Muscle of leg (tissue), 3 donors: ENCODE measurements at regions not wholly inside any gene's neighbourhood (a gene's known extent, or its start where the extent isn't known, plus 50 kb on each side); places are given as distances from the start of the nearest gene placed in this dataset.

Experiments
- DNase-seq: peaks from one replicate; pipeline ENCODE4 v3.0.0; 2013
- H3K27ac ChIP-seq: one replicate; pipeline ENCODE4 v1.5.1; 2013; ENCODE audit warnings: mild to moderate bottlenecking, low read length, control low read depth
- H3K27me3 ChIP-seq: one replicate; pipeline ENCODE4 v1.6.1; 2013; ENCODE audit warnings: low read length; ENCODE audit not compliant: control insufficient read depth, insufficient read depth
- H3K36me3 ChIP-seq: one replicate; pipeline ENCODE4 v1.6.1; 2013; ENCODE audit warnings: low read length; ENCODE audit not compliant: control insufficient read depth, insufficient read depth
- H3K4me1 ChIP-seq: one replicate; pipeline ENCODE4 v1.6.1; 2013; ENCODE audit warnings: low read length; ENCODE audit not compliant: control insufficient read depth, insufficient read depth
- H3K4me3 ChIP-seq: one replicate; pipeline ENCODE4 v1.5.1; 2013; ENCODE audit warnings: low read length, control low read depth
- H3K9me3 ChIP-seq: replicated peaks from 2 replicates; pipeline ENCODE4 v1.6.1; 2013; ENCODE audit warnings: low read depth, low read length; ENCODE audit not compliant: control insufficient read depth
- WGBS: methylation state at CpG from one replicate; pipeline ENCODE4 v1.1.5; 2013; ENCODE audit warnings: missing lambda C conversion rate; ENCODE audit not compliant: insufficient coverage; 5-methylcytosine and 5-hydroxymethylcytosine counted together

GRCh38 chr20:24136659-24137246 is 148.2 kb upstream of the GGTLC1 start:
- no peaks in the 10 kb centered on the region for H3K4me1 ChIP-seq
- DNase-seq: no peak
- H3K9me3 ChIP-seq: peaks cover 2% of the 10 kb centered on the region
- H3K36me3 ChIP-seq: no peaks in the 10 kb centered on the region
- H3K4me3 ChIP-seq: no peak overlapping the region
- H3K27me3 ChIP-seq: no peaks in the 10 kb centered on the region
- H3K27ac ChIP-seq: no peak overlapping the region
- no CpG with 5 or more reads among the region's 2 CpGs for WGBS

DNA sequence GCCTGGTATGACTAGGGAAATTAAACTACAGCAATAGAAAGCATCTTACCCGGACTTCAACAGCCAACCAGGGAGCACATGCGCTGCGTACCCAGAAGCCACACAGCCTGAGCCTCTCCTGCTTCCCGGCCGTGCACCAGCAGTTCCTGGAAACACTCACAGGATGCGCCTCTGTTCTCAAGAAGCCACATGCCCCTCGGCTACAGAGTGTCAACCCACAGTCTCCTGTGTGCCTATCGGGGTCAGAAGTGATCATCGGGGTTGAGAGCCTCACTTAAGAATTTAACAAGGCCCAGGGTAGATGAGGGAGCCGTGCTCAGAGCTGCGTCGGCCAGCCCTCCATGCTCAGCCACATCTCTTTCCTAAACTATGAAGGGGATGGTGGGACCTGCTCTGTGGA is 147.2 kb upstream of the GGTLC1 start:
- Histone ChIP-seq H3K4me1 (no peaks in the 10 kb centered on the region), H3K27ac (no peak overlapping the region), H3K9me3 (no peaks in the 10 kb centered on the region), H3K4me3 (no peak overlapping the region), H3K27me3 (no peaks in the 10 kb centered on the region), H3K36me3 (no peaks in the 10 kb centered on the region)
- no peak for DNase-seq
- WGBS: 87% methylated on average over 6 of the region's 12 CpGs

DNA sequence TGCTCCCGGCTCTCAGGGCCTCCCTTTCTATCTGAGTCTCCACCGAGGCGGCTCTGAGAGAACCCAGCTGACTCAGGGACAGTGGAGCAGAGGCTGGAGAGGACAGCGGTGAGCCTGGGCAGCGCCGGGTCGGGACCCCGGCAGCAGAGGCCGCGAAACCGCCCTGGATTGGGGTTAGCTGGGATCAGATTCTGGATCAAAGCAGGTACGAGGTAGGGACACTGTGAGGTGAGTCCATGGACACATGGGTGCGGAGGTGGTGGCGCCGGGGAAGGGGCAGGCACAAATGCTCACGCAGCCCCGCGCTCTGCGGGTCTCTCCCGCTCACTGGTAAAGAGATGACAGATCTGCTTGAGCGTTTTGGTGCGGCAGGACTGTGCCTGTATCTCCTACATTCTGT is 146.4 kb upstream of the GGTLC1 start:
- Histone ChIP-seq H3K27me3 (no peaks in the 10 kb centered on the region), H3K4me3 (no peak overlapping the region)
- 93% methylated on average over 18 of the region's 22 CpGs for WGBS

GRCh38 chr20:24134284-24134683 is 145.7 kb upstream of the GGTLC1 start:
- H3K27me3 ChIP-seq: no peaks in the 10 kb centered on the region
- no peaks in the 10 kb centered on the region for H3K9me3 ChIP-seq
- no peak overlapping the region for H3K4me3 ChIP-seq
- no peak for DNase-seq
- no peak overlapping the region for H3K27ac ChIP-seq
- H3K36me3 ChIP-seq: no peaks in the 10 kb centered on the region
- 4% methylated on average over 2 of the region's 3 CpGs for WGBS
- no peaks in the 10 kb centered on the region for H3K4me1 ChIP-seq

More for the DNA sequence above, 146.4 kb upstream of the GGTLC1 start:
- no peak overlapping the region for H3K27ac ChIP-seq
- no peak for DNase-seq
- H3K9me3 ChIP-seq: no peaks in the 10 kb centered on the region
- no peaks in the 10 kb centered on the region for H3K4me1 ChIP-seq
- no peaks in the 10 kb centered on the region for H3K36me3 ChIP-seq

DNA sequence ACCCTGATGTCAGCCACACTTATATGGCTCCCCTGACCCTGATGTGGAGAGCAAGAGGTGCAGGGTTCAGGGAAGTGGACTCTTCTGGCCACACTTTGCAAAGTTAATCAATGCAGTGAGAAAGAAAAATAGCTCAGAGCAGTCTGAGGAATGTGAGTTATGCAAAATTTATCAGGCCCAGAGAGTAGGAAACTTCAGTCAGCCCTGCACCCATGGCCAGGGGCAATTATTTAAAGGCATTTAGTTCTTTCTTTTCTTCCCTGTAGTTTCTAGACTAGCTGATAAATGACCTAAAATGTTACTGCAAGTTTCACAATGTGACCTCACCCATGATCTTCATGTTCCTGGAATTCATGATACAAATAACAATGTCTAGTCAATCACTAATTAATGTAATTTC is 143.7 kb upstream of the GGTLC1 start:
- Histone ChIP-seq H3K27ac (no peak overlapping the region), H3K9me3 (no peaks in the 10 kb centered on the region), H3K4me3 (no peak overlapping the region), H3K27me3 (no peaks in the 10 kb centered on the region), H3K36me3 (no peaks in the 10 kb centered on the region), H3K4me1 (no peaks in the 10 kb centered on the region)
- no peak for DNase-seq

DNA sequence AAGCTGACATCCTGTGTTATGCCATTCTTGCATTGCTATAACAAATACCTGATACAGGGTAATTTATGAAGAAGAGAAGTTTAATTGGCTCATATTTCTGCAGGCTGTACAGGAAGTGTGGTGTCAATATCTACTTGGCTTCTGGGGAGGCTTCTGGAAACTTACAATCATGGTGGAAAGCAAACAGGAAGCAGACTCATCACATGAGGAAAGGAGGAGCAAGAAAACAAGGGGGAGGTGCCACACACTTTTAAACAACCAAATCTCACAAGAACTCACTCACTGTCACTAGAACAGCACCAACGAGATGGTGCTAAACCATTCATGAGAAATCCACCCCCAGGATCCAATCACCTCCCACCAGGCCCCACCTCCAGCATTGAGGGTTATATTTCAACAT is 143.1 kb upstream of the GGTLC1 start:
- Histone ChIP-seq H3K27ac (no peak overlapping the region), H3K27me3 (no peaks in the 10 kb centered on the region), H3K4me1 (no peaks in the 10 kb centered on the region), H3K36me3 (no peaks in the 10 kb centered on the region), H3K9me3 (no peaks in the 10 kb centered on the region), H3K4me3 (no peak overlapping the region)
- no peak for DNase-seq
- WGBS: 67% methylated on average over 1 of the region's 1 CpG

DNA sequence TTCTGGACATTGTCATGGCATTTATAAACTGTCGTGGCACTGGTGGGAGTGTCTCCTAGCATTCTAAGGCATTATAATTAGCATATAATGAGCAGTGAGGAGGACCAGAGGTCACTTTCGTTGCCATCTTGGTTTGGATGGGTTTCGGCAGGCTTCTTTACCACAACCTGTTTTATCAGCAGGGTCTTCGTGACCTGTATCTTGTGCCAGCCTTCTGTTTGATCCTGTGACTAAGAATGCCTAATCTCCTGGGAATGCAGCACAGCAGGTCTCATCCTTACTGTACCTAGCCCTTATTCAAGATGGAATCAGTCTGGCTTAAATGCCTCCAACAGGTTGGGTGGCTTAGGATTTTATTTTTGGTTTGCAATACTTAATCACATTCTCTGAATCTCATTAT is 142.7 kb upstream of the GGTLC1 start:
- Histone ChIP-seq H3K9me3 (no peaks in the 10 kb centered on the region), H3K4me1 (no peaks in the 10 kb centered on the region), H3K27me3 (no peaks in the 10 kb centered on the region), H3K36me3 (no peaks in the 10 kb centered on the region), H3K27ac (no peak overlapping the region), H3K4me3 (no peak overlapping the region)
- WGBS: 82% methylated on average over 2 of the region's 4 CpGs
- no peak for DNase-seq

GRCh38 chr20:24129641-24130040 is 141.1 kb upstream of the GGTLC1 start:
- DNase-seq: no peak
- no peaks in the 10 kb centered on the region for H3K4me1 ChIP-seq
- no peaks in the 10 kb centered on the region for H3K9me3 ChIP-seq
- H3K27me3 ChIP-seq: no peaks in the 10 kb centered on the region
- no peak overlapping the region for H3K4me3 ChIP-seq
- WGBS: no CpG with 5 or more reads among the region's 1 CpG
- no peaks in the 10 kb centered on the region for H3K36me3 ChIP-seq
- no peak overlapping the region for H3K27ac ChIP-seq

- no peak for DNase-seq
- H3K27me3 ChIP-seq: no peaks in the 10 kb centered on the region
- 76% methylated on average over 4 of the region's 10 CpGs for WGBS
Observed at GRCh38 chr20:24124951-24125650, 136.5 kb upstream of the GGTLC1 start.

DNA sequence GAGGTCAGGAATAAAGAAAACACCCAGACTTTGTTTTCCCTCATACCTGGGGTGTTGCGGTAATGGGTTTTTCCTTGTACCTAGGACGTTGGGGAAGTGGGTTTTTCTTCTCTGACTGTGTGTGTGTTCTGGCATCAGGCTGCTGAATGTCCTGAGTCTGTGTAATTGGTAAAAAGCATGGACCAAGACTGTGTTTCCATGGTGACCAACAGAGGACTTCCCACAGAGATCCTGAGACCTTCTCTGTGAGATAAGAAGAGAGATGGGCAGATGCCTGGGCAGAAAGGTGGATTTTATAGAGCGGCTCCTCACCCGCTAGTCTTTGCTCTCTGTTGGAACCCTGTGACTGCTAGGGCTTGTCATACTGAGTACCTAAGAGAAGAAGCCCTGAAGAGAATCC is 135.4 kb upstream of the GGTLC1 start:
- peaks cover under 1% of the 10 kb centered on the region for H3K4me1 ChIP-seq
- no peak for DNase-seq
- H3K9me3 ChIP-seq: no peaks in the 10 kb centered on the region
- no peaks in the 10 kb centered on the region for H3K36me3 ChIP-seq
- no peak overlapping the region for H3K4me3 ChIP-seq
- no peaks in the 10 kb centered on the region for H3K27me3 ChIP-seq
- WGBS: 80% methylated on average over 3 of the region's 4 CpGs
- H3K27ac ChIP-seq: no peak overlapping the region

More at GRCh38 chr20:24124951-24125650, 136.5 kb upstream of the GGTLC1 start:
- Histone ChIP-seq H3K9me3 (no peaks in the 10 kb centered on the region), H3K4me3 (no peak overlapping the region), H3K4me1 (no peaks in the 10 kb centered on the region), H3K27ac (no peak overlapping the region), H3K36me3 (no peaks in the 10 kb centered on the region)
